ENCODE measurements at regions not wholly inside any gene's neighbourhood (a gene's known extent, or its start where the extent isn't known, plus 50 kb on each side); places are given as distances from the start of the nearest gene placed in this dataset.

DNA sequence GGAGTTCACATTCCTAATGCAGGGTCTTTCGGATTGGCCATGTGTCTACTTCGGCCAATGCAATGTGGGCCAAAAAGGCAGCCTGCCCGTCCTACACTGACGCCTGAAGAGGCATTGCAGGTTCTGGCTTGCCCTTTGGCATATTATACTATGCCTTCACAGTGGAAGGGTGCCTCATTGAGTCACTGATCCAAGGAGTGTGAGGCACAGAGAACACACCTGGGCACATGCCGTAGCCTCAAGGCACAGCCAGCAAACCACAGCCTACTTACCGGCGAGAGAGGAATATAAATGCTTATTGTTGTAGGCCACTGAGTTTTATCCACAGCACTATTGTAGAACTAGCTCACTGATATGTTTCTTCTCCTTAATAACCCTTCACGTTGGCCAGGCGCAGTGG lies 409.6 kb downstream of the GADD45G start:
- no peaks in the 10 kb centered on the region for H3K36me3 ChIP-seq (replicated peaks in 1 of 2; ENCODE audit: control insufficient read depth in 1 of 2, insufficient read depth in 2 of 2, low read length in 2 of 2)
- H3K27me3 ChIP-seq (ENCODE audit: control insufficient read depth in 2 of 2, insufficient read depth in 2 of 2, low read length in 2 of 2), result no peaks in the 10 kb centered on the region
- Mint-ChIP-seq H3K9me3 (no peaks in the 10 kb centered on the region), H3K4me3 (no peak overlapping the region), H3K27ac (no peak overlapping the region), H3K27me3 (ENCODE audit: low read depth in 3 of 3) (peaks cover 0 to 2% (median 0%) of the 10 kb centered on the region in 3 donors), H3K36me3 (no peaks in the 10 kb centered on the region), H3K4me1 (peaks cover 21% of the 10 kb centered on the region)
- 91% methylated on average over 6 of the region's 9 CpGs for WGBS (ENCODE audit: insufficient coverage)
- no peak for DNase-seq
- H3K27ac ChIP-seq (ENCODE audit: low read depth in 1 of 2, low read length in 2 of 2), result no peak overlapping the region
- no peak overlapping the region for H3K4me3 ChIP-seq (replicated peaks in 1 of 3; ENCODE audit: low read depth in 2 of 3, low read length in 3 of 3)
- no peaks in the 10 kb centered on the region for H3K79me2 ChIP-seq (ENCODE audit: insufficient read depth, low read length)
- no peak overlapping the region for H3K9ac ChIP-seq (ENCODE audit: insufficient read depth, low read length, poor library complexity, severe bottlenecking)
- H3K4me1 ChIP-seq (ENCODE audit: control insufficient read depth in 1 of 2, insufficient read depth in 2 of 2, low read length in 2 of 2), result peaks cover 21 to 25% of the 10 kb centered on the region in 2 donors
- no peak overlapping the region for H3K4me2 ChIP-seq (replicated peaks; ENCODE audit: extremely low read depth, low read length, poor library complexity, severe bottlenecking)
- no peaks in the 10 kb centered on the region for H4K20me1 ChIP-seq (ENCODE audit: insufficient read depth, low read length)
- TF ChIP-seq, protein P1, sequence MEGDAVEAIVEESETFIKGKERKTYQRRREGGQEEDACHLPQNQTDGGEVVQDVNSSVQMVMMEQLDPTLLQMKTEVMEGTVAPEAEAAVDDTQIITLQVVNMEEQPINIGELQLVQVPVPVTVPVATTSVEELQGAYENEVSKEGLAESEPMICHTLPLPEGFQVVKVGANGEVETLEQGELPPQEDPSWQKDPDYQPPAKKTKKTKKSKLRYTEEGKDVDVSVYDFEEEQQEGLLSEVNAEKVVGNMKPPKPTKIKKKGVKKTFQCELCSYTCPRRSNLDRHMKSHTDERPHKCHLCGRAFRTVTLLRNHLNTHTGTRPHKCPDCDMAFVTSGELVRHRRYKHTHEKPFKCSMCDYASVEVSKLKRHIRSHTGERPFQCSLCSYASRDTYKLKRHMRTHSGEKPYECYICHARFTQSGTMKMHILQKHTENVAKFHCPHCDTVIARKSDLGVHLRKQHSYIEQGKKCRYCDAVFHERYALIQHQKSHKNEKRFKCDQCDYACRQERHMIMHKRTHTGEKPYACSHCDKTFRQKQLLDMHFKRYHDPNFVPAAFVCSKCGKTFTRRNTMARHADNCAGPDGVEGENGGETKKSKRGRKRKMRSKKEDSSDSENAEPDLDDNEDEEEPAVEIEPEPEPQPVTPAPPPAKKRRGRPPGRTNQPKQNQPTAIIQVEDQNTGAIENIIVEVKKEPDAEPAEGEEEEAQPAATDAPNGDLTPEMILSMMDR (IDR thresholded peaks at IDR 0.05), result no peak
- H2AFZ ChIP-seq (ENCODE audit: insufficient read depth, low read depth, low read length, poor library complexity, severe bottlenecking), result no peak overlapping the region
- intact Hi-C loops (cut with micrococcal nuclease), result loop anchor here in 1 of 2 donors (10.0 kb wide), 1 partner anchor 50 kb away; no protein-coding TSS in a partner anchor
- H3K9me3 ChIP-seq (replicated peaks in 1 of 2; ENCODE audit: control insufficient read depth in 1 of 2, insufficient read depth in 1 of 2, low read length in 2 of 2), result no peaks in the 10 kb centered on the region

DNA sequence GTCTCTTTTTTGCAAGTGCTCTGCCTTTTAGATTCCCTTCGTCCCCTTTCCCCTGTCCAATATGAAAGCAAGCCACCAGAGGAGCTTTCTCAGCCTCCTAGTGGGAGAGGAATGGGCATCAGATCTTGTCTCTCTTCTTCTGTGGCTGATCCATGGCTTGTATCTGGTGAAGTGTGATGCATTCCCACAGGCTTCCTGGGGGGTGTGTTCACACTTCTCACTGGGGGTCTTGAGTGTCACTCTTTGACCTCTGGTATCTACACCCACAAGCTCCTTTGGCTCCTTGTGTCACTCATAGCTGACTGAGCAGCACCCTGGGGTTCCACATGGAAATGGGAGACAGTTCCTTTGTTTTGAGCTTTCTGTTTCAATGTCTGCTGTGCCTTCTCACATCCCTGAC lies 411.5 kb downstream of the GADD45G start:
- Histone ChIP-seq H3K27ac (ENCODE audit: low read depth in 1 of 2, low read length in 2 of 2) (no peak overlapping the region), H3K4me3 (replicated peaks in 1 of 3; ENCODE audit: low read depth in 2 of 3, low read length in 3 of 3) (no peak overlapping the region), H3K79me2 (ENCODE audit: insufficient read depth, low read length) (no peaks in the 10 kb centered on the region), H3K9me3 (replicated peaks in 1 of 2; ENCODE audit: control insufficient read depth in 1 of 2, insufficient read depth in 1 of 2, low read length in 2 of 2) (no peaks in the 10 kb centered on the region), H3K4me2 (replicated peaks; ENCODE audit: extremely low read depth, low read length, poor library complexity, severe bottlenecking) (no peak overlapping the region), H3K27me3 (ENCODE audit: control insufficient read depth in 2 of 2, insufficient read depth in 2 of 2, low read length in 2 of 2) (no peaks in the 10 kb centered on the region), H3K9ac (ENCODE audit: insufficient read depth, low read length, poor library complexity, severe bottlenecking) (no peak overlapping the region), H2AFZ (ENCODE audit: insufficient read depth, low read depth, low read length, poor library complexity, severe bottlenecking) (no peak overlapping the region), H3K36me3 (replicated peaks in 1 of 2; ENCODE audit: control insufficient read depth in 1 of 2, insufficient read depth in 2 of 2, low read length in 2 of 2) (no peaks in the 10 kb centered on the region), H3K4me1 (ENCODE audit: control insufficient read depth in 1 of 2, insufficient read depth in 2 of 2, low read length in 2 of 2) (peaks cover 14 to 19% of the 10 kb centered on the region in 2 donors), H4K20me1 (ENCODE audit: insufficient read depth, low read length) (no peaks in the 10 kb centered on the region)
- no peak overlapping the region for H3K4me3 Mint-ChIP-seq
- peaks cover 0 to 2% (median 2%) of the 10 kb centered on the region in 3 donors for H3K27me3 Mint-ChIP-seq (ENCODE audit: low read depth in 3 of 3)
- H3K4me1 Mint-ChIP-seq, result peaks cover 19% of the 10 kb centered on the region
- DNase-seq, result no peak
- no peak overlapping the region for H3K27ac Mint-ChIP-seq
- intact Hi-C loops (cut with micrococcal nuclease), result loop anchor here in 1 of 2 donors (10.0 kb wide), 1 partner anchor 49 kb away; no protein-coding TSS in a partner anchor
- H3K9me3 Mint-ChIP-seq, result no peaks in the 10 kb centered on the region
- TF ChIP-seq, protein P1 (IDR thresholded peaks at IDR 0.05), result no peak
- WGBS (ENCODE audit: insufficient coverage), result no CpG with 5 or more reads among the region's 1 CpG
- no peaks in the 10 kb centered on the region for H3K36me3 Mint-ChIP-seq
